Dendritic cell treated with granulocyte-macrophage colony-stimulating factor and Interleukin-4, amounts not matched to agents 40 ng/mL and 50 ng/mL, for 4 days (primary cell): ENCODE measurements at regions not wholly inside any gene's neighbourhood (a gene's known extent, or its start where the extent isn't known, plus 50 kb on each side); places are given as distances from the start of the nearest gene placed in this dataset.
A peak's percentile ranks its signal among the peaks of the same experiment; 100 is the strongest.

Experiments
- H3K27ac Mint-ChIP-seq: one replicate; pipeline ENCODE4 v1.8.0; 2022; ENCODE audit warnings: mild to moderate bottlenecking, mixed read lengths
- H3K27me3 Mint-ChIP-seq: one replicate; pipeline ENCODE4 v1.8.0; 2022; ENCODE audit warnings: mild to moderate bottlenecking, mixed read lengths
- H3K36me3 Mint-ChIP-seq: one replicate; pipeline ENCODE4 v1.8.0; 2022; ENCODE audit warnings: low read depth, mixed read lengths
- H3K4me1 Mint-ChIP-seq: one replicate; pipeline ENCODE4 v1.8.0; 2022; ENCODE audit warnings: low read depth, mixed read lengths
- H3K4me3 Mint-ChIP-seq: one replicate; pipeline ENCODE4 v1.8.0; 2022; ENCODE audit warnings: mild to moderate bottlenecking, moderate library complexity, mixed read lengths
- H3K9me3 Mint-ChIP-seq: one replicate; pipeline ENCODE4 v1.8.0; 2022; ENCODE audit warnings: mixed read lengths
- intact Hi-C: fragments of 100-400 bp; cut with micrococcal nuclease; formaldehyde crosslinking; loops from one replicate; pipeline ENCODE4 v1.15.0; 2022

DNA sequence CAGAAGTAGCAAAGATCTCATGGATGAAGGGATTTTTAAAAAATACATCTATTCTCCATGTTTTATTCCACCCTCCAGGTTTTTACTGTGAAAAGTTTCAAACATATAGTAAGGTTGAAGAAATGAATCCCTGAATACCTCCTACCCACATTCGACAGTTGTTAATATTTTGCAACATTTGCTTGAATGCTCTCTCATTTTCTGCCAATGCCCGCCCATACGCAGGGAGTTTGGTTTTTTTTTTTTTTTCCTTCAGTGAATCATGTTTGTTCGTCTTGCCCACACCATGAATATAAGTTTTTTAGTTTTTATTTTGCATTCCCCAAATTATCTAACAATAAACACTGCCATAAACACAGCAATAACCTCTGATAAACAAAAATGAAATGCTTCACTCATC is 82.9 kb downstream of the MAP1LC3B2 start:
- peaks cover 23% of the 10 kb centered on the region for H3K4me1 Mint-ChIP-seq
- no peaks in the 10 kb centered on the region for H3K9me3 Mint-ChIP-seq
- H3K27me3 Mint-ChIP-seq, result no peaks in the 10 kb centered on the region
- no peaks in the 10 kb centered on the region for H3K36me3 Mint-ChIP-seq
- H3K27ac Mint-ChIP-seq, result no peak overlapping the region
- H3K4me3 Mint-ChIP-seq, result no peak overlapping the region
- intact Hi-C loops, result no loop called here

- no peak overlapping the region for H3K4me3 Mint-ChIP-seq
Measured at GRCh38 chr12:116640281-116640680, 81.1 kb downstream of the MAP1LC3B2 start.

DNA sequence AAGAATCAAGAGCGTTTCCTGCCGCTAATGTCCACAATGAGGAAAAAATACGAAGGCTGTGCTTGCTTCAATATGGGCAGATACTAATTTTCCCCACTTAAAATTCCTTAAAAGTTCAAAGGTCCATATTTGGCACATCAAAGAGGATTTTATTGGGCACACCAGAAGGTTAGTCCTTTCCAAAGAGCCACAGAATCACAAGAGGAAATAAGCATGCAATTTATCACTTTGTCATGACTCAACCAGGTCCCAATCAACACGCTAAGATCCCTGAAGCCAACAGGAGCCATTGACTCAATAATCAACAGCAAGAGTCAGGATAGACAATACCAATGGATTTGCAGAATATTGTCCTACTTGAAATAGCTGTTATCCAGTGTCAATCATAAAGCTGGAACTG is 80.6 kb downstream of the MAP1LC3B2 start:
- Mint-ChIP-seq H3K27me3 (peaks cover 1% of the 10 kb centered on the region), H3K36me3 (no peaks in the 10 kb centered on the region), H3K27ac (no peak overlapping the region), H3K9me3 (no peaks in the 10 kb centered on the region), H3K4me3 (no peak overlapping the region), H3K4me1 (peaks cover 43% of the 10 kb centered on the region)
- intact Hi-C loops, result no loop called here

More at GRCh38 chr12:116640281-116640680, 81.1 kb downstream of the MAP1LC3B2 start:
- Mint-ChIP-seq H3K36me3 (no peaks in the 10 kb centered on the region), H3K4me1 (peaks cover 38% of the 10 kb centered on the region), H3K27ac (no peak overlapping the region), H3K27me3 (no peaks in the 10 kb centered on the region), H3K9me3 (no peaks in the 10 kb centered on the region)
- intact Hi-C loops, result no loop called here

GRCh38 chr12:116638376-116638775 is 79.2 kb downstream of the MAP1LC3B2 start:
- Mint-ChIP-seq H3K9me3 (no peaks in the 10 kb centered on the region), H3K27ac (peak overlapping the region; percentile 60), H3K4me1 (peaks cover 51% of the 10 kb centered on the region), H3K27me3 (peaks cover 7% of the 10 kb centered on the region), H3K4me3 (no peak overlapping the region), H3K36me3 (no peaks in the 10 kb centered on the region)
- intact Hi-C loops, result no loop called here

DNA sequence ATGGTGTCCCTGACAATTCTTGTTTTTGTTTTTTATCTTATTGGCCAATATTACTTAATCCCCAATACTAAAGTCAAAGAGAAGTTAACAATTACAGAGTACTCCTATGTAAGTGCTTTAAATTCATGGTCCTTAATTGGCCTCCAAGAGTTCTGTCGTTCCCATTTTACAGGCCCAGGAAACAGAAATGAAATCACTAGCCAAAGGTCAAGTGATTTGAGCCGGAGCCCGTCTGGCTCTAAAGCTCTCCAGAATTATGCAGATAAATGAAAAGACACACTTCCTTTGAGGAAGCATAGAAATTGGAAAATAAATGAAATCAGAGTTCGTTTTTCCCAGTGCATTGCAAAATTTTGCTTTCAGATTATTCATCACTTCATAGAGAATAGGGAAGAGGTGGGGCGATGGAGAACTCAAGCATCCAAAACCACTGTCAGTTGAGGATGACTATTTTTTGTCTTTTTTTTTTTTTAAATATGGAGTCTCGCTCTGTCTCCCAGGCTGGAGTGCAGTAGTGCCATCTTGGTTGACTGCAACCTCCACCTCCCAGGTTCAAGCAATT is 78.5 kb downstream of the MAP1LC3B2 start:
- Mint-ChIP-seq H3K4me1 (peaks cover 54% of the 10 kb centered on the region), H3K27me3 (peaks cover 7% of the 10 kb centered on the region), H3K36me3 (no peaks in the 10 kb centered on the region), H3K4me3 (no peak overlapping the region), H3K9me3 (no peaks in the 10 kb centered on the region), H3K27ac (peak overlapping the region; percentile 60)
- intact Hi-C loops, result no loop called here

DNA sequence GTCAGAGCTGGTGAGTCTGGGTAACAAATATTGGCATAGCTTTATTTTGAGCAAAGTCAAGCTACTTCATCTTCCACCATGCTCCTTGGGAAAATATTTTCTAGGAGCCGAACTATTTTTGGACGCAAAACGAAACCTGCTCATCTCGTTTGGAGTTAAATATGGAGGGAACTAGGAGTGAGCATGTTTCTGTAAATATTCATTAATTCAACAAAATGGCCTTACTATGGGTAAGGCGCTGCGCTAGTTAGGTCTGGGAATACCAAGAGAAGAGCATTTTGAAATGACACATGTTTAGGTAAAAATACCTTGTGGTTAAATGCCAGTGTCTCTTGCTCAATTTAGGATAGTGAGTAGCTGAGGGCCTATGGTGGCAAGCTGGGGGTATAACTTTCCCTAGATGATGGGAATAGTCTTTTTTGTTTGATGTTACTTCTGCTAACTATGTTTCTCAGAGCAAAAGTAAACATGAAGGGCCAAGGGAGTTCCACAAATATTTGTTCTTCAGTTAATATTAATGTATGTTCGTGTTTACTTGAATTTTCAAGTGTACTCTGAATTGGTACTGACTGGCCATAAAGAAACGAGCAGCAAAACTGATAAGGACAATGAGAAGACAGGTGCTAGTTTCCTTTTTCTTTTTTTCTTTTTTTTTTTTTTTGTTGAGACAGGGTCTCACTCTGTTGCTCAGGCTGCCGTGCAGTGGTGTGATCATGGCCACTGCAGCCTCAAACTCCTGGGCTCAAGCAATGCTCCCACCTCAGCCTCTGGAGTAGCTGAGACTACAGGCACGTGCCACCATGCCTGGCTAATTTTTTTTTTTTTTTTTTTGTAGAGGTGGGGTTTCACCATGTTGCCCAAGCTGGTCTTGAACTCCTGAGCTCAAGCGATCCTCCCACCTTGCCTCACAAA is 77.7 kb downstream of the MAP1LC3B2 start:
- Mint-ChIP-seq H3K4me3 (no peak overlapping the region), H3K27me3 (peaks cover 7% of the 10 kb centered on the region), H3K9me3 (no peaks in the 10 kb centered on the region), H3K27ac (peak overlapping the region; percentile 60), H3K4me1 (peaks cover 52% of the 10 kb centered on the region), H3K36me3 (no peaks in the 10 kb centered on the region)
- intact Hi-C loops, result no loop called here

DNA sequence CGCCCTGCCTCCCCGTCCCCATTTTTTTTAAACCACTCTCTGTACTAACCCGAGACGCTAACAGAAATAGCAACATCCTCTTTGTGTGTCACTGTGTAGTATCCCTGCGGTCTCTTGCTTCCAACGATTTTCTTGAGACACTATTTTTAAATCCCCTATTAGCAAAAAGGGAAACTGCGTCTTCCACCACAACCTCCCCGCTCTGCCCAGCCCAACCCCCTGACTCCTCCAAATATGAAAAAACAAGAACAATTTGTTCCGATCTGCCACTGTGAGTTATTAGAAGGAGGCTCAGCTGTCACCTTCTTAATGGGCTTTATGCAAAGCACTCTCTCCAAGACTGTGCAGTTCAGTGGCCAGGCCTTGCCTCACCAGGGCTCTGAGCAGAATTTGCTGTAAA is 76.3 kb downstream of the MAP1LC3B2 start:
- Mint-ChIP-seq H3K36me3 (no peaks in the 10 kb centered on the region), H3K9me3 (no peaks in the 10 kb centered on the region), H3K27ac (peak overlapping the region; percentile 49), H3K4me3 (peak overlapping the region; percentile 53), H3K4me1 (peaks cover 48% of the 10 kb centered on the region), H3K27me3 (peaks cover 7% of the 10 kb centered on the region)
- intact Hi-C loops, result no loop called here

- intact Hi-C loops, result no loop called here
- no peaks in the 10 kb centered on the region for H3K36me3 Mint-ChIP-seq
- H3K9me3 Mint-ChIP-seq, result no peaks in the 10 kb centered on the region
- no peak overlapping the region for H3K27ac Mint-ChIP-seq
- H3K4me3 Mint-ChIP-seq, result no peak overlapping the region
- peaks cover 57% of the 10 kb centered on the region for H3K4me1 Mint-ChIP-seq
- peaks cover 7% of the 10 kb centered on the region for H3K27me3 Mint-ChIP-seq
Measured at GRCh38 chr12:116633476-116633875, 74.3 kb downstream of the MAP1LC3B2 start.

GRCh38 chr12:116631619-116632018 is 72.4 kb downstream of the MAP1LC3B2 start:
- peaks cover 7% of the 10 kb centered on the region for H3K27me3 Mint-ChIP-seq
- peaks cover 52% of the 10 kb centered on the region for H3K4me1 Mint-ChIP-seq
- no peaks in the 10 kb centered on the region for H3K9me3 Mint-ChIP-seq
- intact Hi-C loops, result no loop called here
- H3K27ac Mint-ChIP-seq, result no peak overlapping the region
- no peaks in the 10 kb centered on the region for H3K36me3 Mint-ChIP-seq
- H3K4me3 Mint-ChIP-seq, result no peak overlapping the region

- Mint-ChIP-seq H3K4me3 (no peak overlapping the region), H3K9me3 (no peaks in the 10 kb centered on the region), H3K27me3 (peaks cover 7% of the 10 kb centered on the region), H3K27ac (no peak overlapping the region), H3K4me1 (peaks cover 44% of the 10 kb centered on the region), H3K36me3 (no peaks in the 10 kb centered on the region)
- intact Hi-C loops, result no loop called here
Measured at GRCh38 chr12:116630762-116631161, 71.6 kb downstream of the MAP1LC3B2 start.

GRCh38 chr12:116629480-116629879 is 70.3 kb downstream of the MAP1LC3B2 start:
- Mint-ChIP-seq H3K4me1 (peaks cover 31% of the 10 kb centered on the region), H3K36me3 (no peaks in the 10 kb centered on the region), H3K27me3 (peaks cover 3% of the 10 kb centered on the region), H3K27ac (no peak overlapping the region), H3K4me3 (no peak overlapping the region), H3K9me3 (no peaks in the 10 kb centered on the region)
- intact Hi-C loops, result no loop called here

DNA sequence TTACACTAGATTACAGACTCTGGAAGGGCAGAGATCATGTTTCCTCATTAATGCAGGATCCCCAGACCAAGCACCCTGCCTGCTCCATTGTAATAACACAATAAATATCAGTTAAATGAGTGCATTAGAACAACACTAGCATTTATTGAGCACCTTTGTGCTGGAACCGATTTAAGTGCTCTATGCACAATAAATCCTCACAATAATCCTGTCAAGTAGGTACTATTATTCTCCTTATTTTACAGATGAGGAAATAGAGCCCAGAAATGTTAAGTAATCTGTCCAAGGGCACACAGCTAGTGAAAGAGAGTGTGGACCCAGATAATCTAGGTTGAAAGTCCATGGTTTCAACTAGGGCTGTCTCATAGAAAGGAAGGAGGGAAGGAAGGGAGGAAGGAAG is 69.8 kb downstream of the MAP1LC3B2 start:
- Mint-ChIP-seq H3K4me3 (no peak overlapping the region), H3K36me3 (no peaks in the 10 kb centered on the region), H3K4me1 (peaks cover 29% of the 10 kb centered on the region), H3K9me3 (peaks cover 2% of the 10 kb centered on the region), H3K27me3 (peaks cover 2% of the 10 kb centered on the region), H3K27ac (no peak overlapping the region)
- intact Hi-C loops, result no loop called here

- Mint-ChIP-seq H3K36me3 (no peaks in the 10 kb centered on the region), H3K4me3 (no peak overlapping the region), H3K4me1 (peaks cover 26% of the 10 kb centered on the region), H3K27me3 (no peaks in the 10 kb centered on the region), H3K27ac (no peak overlapping the region), H3K9me3 (peaks cover 8% of the 10 kb centered on the region)
- intact Hi-C loops, result no loop called here
Measured at GRCh38 chr12:116628450-116628793, 69.2 kb downstream of the MAP1LC3B2 start.
